H1 (cell line): ENCODE measurements at regions not wholly inside any gene's neighbourhood (a gene's known extent, or its start where the extent isn't known, plus 50 kb on each side); places are given as distances from the start of the nearest gene placed in this dataset.

Experiments used
- CHD2 ChIP-seq: IDR thresholded peaks from 2 replicates; pipeline ENCODE4 v1.6.1; 2012; ENCODE audit warnings: low read length, improper control_type of control experiment
- JUN ChIP-seq: IDR thresholded peaks from 2 replicates; pipeline ENCODE4 v1.6.1; 2011; ENCODE audit warnings: low read depth, mild to moderate bottlenecking, improper control_type of control experiment, low read length
- MAX ChIP-seq: IDR thresholded peaks from 2 replicates; pipeline ENCODE4 v1.6.1; 2012; ENCODE audit warnings: inconsistent platforms
- SP4 ChIP-seq: IDR thresholded peaks from 2 replicates; pipeline ENCODE4 v1.6.1; 2012; ENCODE audit warnings: low read length, inconsistent platforms

GRCh38 chr1:163970151-163970550 is 588.8 kb upstream of the PBX1 start (continued):
- TF ChIP-seq MAX (no peak), SP4 (no peak), CHD2 (no peak), JUN (no peak)
